ENCODE measurements at regions not wholly inside any gene's neighbourhood (a gene's known extent, or its start where the extent isn't known, plus 50 kb on each side); places are given as distances from the start of the nearest gene placed in this dataset.
"Not testable (repeated sequence)": the region's sequence is repeated elsewhere in the genome, so short reads cannot be mapped to it uniquely, and the experiment has no call there.

DNA sequence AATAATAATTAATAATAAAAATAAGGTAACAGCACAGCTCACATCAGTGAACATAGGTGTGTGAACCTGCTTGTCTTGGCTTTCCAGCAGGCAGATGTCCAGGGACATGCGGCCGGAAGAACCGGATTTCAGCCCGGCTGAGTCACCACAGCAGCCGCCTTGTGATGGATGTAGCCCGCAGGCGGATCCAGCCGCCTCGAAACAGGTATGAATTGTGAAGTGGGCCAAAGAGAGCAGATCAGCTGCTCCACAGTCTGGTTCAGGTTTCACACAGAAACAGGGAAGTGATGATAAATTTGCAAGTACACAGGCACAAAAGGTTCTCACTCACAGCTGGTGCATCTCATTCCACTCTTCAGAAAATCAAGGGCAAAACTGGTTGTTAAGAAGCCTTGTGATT lies 55.1 kb downstream of the ID4 start:
- peak; percentile 76 for DNase-seq

DNA sequence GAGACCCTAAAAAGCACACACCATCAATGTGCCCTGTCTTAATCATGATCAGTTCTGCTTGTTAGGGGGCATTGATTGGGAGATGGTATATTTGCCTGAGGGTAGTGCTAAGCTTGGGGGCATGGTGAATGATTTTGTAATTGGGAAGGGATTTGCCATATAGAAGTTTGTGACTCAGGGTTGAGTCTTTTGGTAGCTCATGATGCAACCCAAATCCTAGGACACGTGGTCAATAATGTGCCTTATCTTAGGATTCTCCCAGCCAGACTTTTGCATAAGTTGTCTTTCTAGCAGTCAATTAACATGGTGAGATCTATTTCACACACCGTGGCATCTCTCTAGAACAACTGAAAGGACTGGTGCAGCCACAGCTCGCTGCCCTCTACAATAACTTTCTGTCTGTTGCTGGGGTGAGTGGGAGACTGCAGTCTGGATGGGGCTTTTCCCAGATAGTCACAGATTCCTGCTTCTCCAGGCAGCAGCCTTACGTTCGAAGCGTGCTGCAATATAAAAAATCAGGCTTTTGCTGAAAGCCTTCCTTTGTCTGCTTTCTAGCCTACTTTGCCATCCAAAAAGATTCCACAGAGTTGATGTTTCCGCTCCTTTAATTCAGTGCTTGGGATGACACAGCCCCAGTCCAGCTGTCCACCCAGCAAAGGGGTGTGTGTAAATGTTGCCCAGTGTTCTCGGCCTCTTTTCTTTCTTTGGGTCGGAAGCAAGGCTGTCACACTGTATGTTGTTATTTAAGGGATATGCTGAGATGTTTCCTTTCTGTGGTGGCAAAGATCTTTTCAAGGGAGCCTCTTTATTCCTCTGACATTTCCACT lies 58.9 kb downstream of the ID4 start:
- DNase-seq, result no peak

DNA sequence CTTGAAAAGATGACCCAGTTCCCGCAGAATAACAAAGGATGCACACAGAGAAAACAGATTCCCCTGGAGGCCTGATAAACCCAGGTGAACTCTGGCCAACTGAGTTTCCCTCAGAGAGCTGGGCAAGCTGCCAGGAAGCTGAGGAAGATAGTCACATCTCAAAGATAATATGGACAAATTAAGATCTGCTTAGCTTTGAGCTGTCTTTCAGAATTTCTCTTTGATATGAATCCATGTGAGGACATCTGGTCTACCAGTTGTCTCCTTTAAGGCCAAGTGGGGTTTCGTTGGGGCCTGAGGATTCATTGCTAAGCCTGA lies 59.5 kb downstream of the ID4 start:
- no peak for DNase-seq

DNA sequence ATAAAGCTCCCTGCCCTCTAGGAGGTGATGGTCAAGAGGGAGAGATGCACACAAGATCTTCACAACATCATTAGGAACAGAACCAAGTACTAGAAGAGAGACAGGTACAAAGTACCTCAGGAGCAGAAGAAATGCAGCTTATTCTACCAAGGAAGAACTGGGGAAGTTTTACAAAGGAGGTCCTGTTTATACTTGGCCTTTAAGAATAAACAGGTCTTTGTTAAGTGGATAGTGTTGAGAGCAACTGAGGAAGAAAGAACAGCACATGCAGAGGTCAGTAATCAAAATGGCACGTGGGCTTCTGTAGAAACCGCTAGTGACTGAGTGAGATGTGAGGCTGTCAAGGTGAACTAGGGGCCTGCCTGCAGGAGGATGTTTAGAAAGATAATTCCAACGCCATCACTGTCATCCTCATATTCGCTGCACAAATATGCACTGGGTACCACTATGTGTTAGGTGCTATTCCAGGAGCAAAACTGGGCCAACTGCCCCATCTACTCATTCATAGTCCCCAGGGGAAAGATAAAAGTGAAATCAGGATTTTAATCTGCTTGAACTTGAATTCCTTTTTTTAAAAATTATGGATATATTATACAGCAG lies 61.1 kb downstream of the ID4 start:
- no peak for DNase-seq

DNA sequence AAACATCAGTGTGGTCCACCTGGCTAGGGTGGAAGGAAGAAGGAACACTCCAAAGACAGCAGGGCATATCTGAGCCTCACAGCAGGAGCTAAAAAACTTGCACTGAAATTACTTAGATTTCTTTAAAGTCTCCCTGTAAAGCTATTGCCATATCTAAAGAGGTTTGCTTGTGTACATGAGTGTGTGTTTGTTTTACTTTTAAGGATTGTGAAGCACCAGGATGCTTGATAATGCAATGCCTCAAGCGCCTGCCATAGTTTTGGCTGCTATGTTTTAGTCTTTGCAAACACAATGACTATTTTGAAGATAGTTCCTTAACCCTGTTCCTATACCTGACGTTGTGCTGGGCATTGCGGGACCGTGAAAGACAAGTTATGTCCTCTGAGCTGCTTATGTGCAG lies 65.0 kb downstream of the ID4 start:
- no peak for DNase-seq

DNA sequence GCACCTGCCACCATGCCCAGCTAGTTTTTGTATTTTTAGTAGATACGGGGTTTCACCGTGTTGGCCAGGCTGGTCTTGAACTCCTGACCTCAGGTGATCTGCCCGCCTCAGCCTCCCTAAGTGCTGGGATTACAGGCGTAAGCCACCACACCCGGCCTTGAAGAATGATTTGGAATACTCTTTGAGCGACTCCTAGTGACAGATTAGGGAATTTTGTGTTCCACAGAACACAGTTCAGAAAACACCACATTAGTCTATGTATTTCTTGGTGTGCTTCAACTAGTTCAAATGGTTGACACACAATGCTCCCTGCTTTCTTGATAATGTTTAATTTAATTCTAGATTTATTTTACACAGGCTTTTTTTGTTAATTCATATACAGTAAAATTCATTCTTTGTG lies 67.2 kb downstream of the ID4 start:
- DNase-seq, result not testable (repeated sequence)

DNA sequence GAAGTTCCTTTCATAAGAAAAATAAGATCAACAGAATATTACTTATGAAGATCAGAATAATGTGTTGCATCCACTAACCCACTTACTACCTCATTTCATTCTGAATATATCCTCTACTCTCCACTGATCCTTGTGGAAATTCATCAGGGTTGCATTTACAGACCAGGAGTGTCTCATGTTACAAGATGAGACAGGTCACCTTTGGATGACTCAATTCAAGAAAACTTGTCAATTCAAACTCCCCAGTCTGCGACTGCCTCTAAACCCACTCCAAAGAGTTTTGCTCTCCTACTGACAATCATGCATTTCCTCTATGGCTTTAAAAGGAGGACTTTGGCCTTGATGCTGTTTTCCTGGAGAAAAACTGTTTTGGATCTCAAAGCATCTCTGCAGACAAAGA lies 68.4 kb downstream of the ID4 start:
- no peak for DNase-seq

DNA sequence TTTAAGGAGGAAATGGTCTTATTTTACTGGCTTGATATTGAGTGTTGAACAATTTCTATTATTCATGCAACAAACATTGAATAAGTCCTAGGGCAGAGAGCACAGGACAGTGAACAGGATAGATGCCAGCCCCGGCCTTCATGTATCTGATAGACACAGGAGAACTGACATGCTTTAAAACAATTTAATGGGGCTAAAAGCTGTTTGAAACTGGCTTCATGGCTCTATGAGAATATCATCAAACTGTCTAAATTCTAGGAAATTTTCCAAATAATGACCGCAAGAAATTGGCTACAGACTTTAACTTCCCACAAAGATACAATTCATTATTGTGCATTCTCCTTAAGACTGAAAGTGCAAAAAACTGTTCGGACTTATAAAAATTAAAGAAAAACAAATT lies 69.0 kb downstream of the ID4 start:
- DNase-seq, result no peak

DNA sequence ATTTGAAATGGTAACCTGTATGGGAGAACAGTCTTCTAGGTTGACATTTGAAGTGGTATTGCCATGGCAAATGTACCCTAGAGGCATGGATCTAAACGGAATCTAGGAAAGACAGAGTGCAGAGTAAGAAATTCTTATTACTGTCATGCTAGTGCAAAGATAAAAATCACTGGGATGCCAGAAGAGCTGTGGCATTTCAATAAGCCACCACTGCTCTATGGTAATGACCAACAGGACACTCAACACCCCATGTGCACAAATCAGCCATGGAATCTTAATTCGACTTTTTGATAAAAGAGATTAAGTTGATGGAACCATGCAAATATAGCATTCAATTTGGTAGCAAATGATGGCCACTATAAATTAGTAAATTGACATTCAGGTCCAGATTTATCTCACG lies 74.1 kb downstream of the ID4 start:
- DNase-seq, result no peak

DNA sequence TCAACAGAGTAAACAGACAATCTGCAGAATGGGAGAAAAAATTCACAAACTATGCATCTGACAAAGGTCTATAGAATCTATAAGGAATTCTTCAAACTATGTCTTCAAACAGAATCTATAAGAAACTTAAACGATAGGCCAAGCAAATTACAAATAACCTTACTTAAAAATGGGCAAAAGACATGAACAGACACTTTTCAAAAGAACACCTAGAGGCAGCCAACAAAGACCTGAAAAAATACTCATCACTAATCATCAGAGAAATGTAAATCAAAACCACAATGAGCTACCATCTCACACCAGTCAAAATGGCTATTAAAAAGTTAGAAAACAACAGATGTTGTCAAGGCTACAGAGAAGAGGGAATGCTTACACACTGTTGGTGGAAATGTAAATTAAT lies 81.3 kb downstream of the ID4 start:
- no peak for DNase-seq

DNA sequence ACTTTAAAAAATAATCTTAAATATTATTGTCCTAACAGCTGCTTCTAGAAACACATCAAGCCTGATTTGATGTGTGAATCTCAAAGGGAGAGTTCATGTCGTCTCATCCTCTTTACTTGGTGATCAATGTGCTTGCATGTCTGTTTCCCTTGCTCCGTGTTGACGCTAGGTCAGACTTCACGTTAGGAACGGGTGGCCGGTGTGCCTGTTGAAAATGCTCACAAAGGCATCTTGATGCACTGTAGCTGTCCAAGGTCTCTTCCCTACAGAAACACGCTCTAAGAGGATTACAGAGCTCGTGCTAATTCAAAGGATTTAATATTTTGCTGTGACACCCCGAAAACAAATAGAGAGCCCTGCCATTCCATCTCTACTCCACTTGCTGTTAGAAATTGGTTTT lies 84.6 kb downstream of the ID4 start:
- no peak for DNase-seq

DNA sequence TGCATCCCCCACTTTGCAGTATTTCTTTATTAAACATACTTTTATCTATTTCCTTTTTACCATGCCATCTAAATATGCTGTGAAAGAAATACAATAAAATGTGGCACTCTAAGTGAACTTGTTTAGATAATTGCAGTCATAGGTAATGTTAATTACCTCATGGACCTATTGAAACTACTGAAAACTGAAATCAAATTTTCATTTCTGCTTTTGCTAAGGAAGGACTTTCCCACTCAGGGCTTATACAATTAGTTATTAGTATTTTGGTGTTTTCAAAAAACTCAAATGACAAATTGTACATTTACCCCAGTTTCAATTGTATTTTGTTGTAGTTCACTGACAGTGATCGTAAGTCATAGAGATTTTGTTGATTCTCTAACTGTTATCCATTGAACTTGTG lies 88.4 kb downstream of the ID4 start:
- DNase-seq, result no peak

DNA sequence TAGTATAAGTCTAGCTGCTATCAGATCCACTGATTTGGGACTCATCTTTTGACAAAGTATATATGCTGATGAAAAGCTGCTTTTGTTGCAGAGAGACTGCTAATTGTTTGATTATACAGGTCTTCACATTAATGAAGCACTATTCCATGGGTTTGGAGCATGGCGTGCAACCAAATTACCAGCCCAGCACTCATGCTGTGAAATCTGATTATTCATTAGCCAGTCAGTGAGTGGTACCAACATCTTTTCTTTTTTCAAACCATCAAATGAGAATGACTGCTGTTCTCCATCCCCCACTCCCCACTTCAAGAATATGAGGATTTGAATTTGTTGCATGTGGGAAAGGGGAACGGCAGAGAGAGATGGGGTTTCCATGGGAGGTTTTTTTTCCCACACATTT lies 91.3 kb downstream of the ID4 start:
- DNase-seq, result no peak

DNA sequence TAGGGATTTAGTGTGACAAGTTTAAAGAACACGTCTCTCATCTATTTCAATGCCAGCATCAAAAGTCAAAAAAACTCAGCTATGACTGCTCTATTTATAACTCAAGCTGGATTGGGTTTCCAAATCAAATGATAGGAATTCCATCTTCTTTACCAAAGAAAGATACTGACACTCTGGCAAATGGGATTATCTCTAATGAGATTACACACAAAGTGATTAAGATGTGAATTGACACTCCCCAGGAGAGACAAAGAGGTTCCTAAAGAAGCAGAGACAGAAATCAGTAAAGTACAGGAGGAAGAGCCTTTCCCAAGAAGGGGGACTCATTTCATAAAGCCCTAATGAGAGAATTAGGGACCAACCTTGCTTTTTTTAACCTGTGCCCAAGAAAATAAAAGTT lies 92.1 kb downstream of the ID4 start:
- DNase-seq, result no peak

DNA sequence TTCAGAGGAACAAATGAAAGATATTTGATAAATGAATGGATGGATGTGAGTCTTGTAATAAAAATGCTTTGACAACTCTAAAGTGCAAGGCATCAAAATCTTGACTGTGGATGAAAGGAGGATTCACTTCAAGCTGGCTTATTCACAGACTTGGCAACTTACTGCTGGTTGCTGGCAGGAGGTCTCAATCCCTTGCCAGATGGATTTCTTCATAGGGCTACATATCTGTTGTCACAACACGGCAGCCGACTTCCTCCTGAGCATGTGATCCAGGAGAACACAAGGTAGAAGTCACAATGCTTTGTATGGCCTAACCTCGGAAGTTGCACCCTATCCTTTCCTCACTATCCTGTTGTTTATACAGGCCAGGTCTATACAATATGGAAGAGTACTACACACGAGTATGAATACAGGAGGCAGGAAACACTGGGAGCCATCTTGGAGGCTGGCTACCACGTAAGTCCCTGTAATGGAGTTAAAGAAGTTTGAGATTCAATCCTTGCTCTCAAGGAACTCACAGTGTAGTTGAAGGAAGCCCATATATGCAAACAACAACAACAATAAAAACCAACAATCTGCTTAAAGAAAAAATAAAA lies 97.9 kb downstream of the ID4 start:
- no peak for DNase-seq

DNA sequence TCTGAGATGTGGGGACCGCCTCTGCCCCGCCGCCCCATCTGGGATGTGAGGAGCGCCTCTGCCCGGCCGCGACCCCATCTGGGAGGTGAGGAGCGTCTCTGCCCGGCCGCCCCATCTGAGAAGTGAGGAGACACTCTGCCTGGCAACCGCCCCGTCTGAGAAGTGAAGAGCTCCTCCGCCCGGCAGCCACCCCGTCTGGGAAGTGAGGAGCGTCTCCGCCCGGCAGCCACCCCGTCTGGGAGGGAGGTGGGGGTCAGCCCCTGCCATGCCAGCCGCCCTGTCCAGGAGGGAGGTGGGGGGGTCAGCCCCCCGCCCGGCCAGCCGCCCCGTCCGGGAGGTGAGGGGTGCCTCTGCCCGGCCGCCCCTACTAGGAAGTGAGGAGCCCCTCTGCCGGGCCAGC lies 102.2 kb downstream of the ID4 start:
- DNase-seq, result not testable (repeated sequence)

DNA sequence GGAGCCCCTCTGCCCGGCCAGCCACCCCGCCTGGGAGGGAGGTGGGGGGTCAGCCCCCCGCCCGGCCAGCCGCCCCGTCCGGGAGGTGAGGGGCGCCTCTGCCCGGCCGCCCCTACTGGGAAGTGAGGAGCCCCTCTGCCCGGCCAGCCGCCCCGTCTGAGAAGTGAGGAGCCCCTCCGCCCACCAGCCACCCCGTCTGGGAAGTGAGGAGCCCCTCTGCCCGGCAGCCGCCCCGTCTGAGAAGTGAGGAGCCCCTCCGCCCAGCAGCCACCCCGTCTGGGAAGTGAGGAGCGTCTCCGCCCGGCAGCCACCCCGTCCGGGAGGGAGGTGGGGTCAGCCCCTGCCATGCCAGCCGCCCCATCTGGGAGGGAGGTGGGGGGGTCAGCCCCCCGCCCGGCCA lies 102.8 kb downstream of the ID4 start:
- not testable (repeated sequence) for DNase-seq

DNA sequence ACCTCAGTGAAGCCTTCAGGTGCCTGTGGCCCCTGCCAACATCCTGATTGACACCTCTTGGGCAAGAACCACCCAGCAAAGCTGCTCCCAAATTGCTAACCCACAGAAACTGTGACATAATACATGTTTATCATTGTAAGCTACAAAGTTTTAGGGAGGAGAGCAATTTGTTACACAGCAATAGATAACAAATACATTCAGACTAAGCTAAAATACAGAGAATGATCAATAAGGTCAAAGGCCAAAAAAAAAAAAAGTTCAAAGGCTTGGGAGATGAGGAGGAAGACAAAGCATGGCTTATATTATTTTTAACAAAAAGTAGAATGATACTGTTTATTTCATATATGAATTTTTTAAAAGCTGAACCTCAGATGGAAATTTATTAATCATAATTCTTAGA lies 105.9 kb downstream of the ID4 start:
- DNase-seq, result no peak

DNA sequence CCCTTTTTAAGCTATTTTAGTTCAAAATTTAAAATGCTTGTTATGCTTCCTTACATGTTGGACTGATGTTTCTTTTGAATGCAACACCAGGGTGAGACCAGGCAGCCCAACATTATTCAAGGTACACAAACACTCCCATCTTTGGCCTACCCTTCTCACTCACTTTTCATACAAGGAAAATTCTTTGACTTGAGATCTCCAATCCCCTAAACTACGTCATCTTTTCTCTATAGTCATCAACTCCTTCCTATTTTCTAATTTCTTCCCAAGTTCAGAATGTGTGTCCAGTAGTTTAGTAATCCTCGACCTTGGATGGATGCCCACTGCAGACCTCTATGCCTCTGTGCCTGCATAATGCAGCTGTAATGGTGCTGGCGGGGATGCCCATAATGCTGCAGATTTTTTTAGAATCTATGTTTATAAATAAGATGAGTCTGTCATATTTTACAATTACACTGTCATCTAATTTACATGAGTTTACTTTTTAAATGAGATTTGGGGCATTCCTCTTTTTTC lies 108.7 kb downstream of the ID4 start:
- no peak for DNase-seq

DNA sequence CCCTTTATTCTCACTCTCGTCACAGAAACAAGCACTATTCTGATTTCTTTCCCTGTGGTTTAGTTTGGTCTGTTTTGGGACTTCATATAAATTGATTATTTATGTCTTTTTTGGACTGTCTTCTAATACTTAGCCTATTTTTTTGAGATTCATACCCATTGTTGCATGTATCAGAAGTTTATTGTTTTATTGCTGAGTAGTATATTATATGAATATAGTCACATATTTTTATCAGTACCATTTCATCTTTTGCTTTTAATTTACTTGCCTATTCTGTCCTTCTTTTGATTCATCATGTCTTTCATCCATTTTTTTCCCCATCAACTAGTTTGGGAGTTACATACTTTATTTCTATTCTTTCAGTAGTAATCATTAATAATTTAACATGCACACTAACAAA lies 112.0 kb downstream of the ID4 start:
- no peak for DNase-seq

DNA sequence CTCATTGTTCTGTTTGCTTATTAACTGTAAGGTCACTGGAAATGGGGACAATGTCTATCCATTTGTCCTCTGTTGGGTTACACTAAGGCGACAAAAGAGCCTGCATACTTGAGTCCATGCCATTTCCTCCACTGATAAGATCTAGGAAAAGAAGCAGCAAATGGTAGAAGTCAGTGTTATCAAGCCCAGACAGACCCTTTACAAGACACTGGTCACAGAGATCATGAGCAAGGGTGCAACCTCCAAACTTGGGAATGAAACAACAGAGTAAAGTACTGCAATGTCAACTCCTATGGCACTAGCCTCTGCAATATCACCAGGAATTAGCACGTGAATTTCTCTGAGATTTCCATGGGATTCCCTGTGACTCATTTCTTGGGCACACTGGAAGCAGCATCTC lies 126.9 kb downstream of the ID4 start:
- DNase-seq, result no peak

DNA sequence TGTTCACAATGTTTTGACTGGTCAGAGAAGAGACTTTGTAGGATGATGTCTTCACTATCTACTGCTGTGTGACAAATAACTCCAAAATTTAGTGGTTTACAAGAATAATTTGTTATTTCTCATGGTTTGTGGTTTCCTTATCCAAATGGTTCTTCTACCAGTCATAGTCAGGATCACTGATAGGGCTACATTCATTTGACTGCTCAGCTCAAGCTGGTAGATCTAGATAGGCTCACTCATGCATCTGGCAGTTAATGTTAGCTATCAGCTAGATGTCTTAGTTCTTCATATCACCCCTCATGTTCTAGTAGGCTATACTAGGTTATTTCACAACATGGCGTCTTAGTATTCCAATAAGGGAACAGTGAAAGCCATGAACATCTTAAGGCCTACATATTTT lies 131.0 kb downstream of the ID4 start:
- DNase-seq, result no peak

DNA sequence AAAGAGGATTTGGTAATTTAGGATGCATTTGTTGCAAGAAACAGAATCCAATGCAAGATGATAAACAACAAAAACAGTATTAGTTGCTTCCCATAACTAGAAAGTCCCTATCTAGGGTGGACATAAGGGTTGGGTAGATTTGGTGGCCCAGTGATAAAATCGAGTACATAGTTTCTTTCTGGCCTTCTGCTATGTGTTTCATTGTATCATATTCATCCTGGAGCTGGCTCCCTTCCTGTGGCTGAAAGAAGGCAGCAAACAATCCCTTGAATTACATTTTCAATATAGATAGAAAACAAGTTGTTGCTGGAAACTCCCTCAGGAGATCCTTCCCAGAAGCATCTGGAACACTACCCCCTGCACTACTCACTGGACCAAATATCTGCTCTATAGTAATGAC lies 135.1 kb downstream of the ID4 start:
- DNase-seq, result no peak
